Type B pancreatic cell (in vitro differentiated cells): ENCODE measurements at regions not wholly inside any gene's neighbourhood (a gene's known extent, or its start where the extent isn't known, plus 50 kb on each side); places are given as distances from the start of the nearest gene placed in this dataset.
"Not testable (repeated sequence)": the region's sequence is repeated elsewhere in the genome, so short reads cannot be mapped to it uniquely, and the experiment has no call there.

ENCODE experiments used
- DNase-seq: peaks from one replicate; pipeline ENCODE4 v3.0.0; 2021; ENCODE audit warnings: mixed read lengths; ENCODE audit not compliant: unreplicated experiment; ENCODE audit errors: extremely low spot score
- H3K27ac Mint-ChIP-seq: 2 replicates; pipeline ENCODE4 v1.8.0; 2021; ENCODE audit warnings: mild to moderate bottlenecking, mixed read lengths
- H3K27me3 Mint-ChIP-seq: 2 replicates; pipeline ENCODE4 v1.8.0; 2021; ENCODE audit warnings: mixed read lengths
- H3K36me3 Mint-ChIP-seq: 2 replicates; pipeline ENCODE4 v1.8.0; 2021; ENCODE audit warnings: mixed read lengths
- H3K4me1 Mint-ChIP-seq: one replicate; pipeline ENCODE4 v1.8.0; 2021; ENCODE audit warnings: mixed read lengths; ENCODE audit not compliant: unreplicated experiment
- H3K4me3 Mint-ChIP-seq: 2 replicates; pipeline ENCODE4 v1.8.0; 2021; ENCODE audit warnings: mild to moderate bottlenecking, mixed read lengths
- H3K9me3 Mint-ChIP-seq: 2 replicates; pipeline ENCODE4 v1.8.0; 2021; ENCODE audit warnings: mixed read lengths
- CTCF ChIP-seq: fragments of 200-600 bp; sonication (generic); conservative IDR thresholded peaks from 2 replicates; pipeline ENCODE4 v1.5.0; 2021; ENCODE audit warnings: antibody characterized with exemption, mild to moderate bottlenecking

GRCh38 chr6:141183368-141183767, 949.4 kb upstream of the GJE1 start:
- DNase-seq, result no peak
- no peak overlapping the region for H3K4me3 Mint-ChIP-seq
- no peaks in the 10 kb centered on the region for H3K36me3 Mint-ChIP-seq
- TF ChIP-seq CTCF, result no peak
- H3K27ac Mint-ChIP-seq, result no peak overlapping the region
- no peaks in the 10 kb centered on the region for H3K4me1 Mint-ChIP-seq
- peaks cover 6% of the 10 kb centered on the region for H3K9me3 Mint-ChIP-seq
- no peaks in the 10 kb centered on the region for H3K27me3 Mint-ChIP-seq

- H3K9me3 Mint-ChIP-seq, H3K36me3 Mint-ChIP-seq, DNase-seq, H3K27me3 Mint-ChIP-seq, H3K4me3 Mint-ChIP-seq, H3K27ac Mint-ChIP-seq, H3K4me1 Mint-ChIP-seq: not testable (repeated sequence)
Measured at GRCh38 chr6:141175458-141175857, 957.3 kb upstream of the GJE1 start.

GRCh38 chr6:141174932-141175331, 957.8 kb upstream of the GJE1 start:
- no peak for DNase-seq
- Mint-ChIP-seq H3K4me3 (no peak overlapping the region), H3K4me1 (no peaks in the 10 kb centered on the region), H3K27ac (no peak overlapping the region), H3K27me3 (no peaks in the 10 kb centered on the region), H3K36me3 (no peaks in the 10 kb centered on the region), H3K9me3 (no peaks in the 10 kb centered on the region)
- TF ChIP-seq CTCF, result no peak

- Mint-ChIP-seq H3K4me1 (peaks cover 5% of the 10 kb centered on the region), H3K9me3 (no peaks in the 10 kb centered on the region), H3K27ac (no peak overlapping the region), H3K27me3 (no peaks in the 10 kb centered on the region), H3K36me3 (no peaks in the 10 kb centered on the region), H3K4me3 (no peak overlapping the region)
- no peak for DNase-seq
- no peak for TF ChIP-seq CTCF
Measured at GRCh38 chr6:141173529-141173928, 959.2 kb upstream of the GJE1 start.

GRCh38 chr6:141169419-141169818, 963.3 kb upstream of the GJE1 start:
- H3K4me3 Mint-ChIP-seq, result no peak overlapping the region
- H3K27ac Mint-ChIP-seq, result no peak overlapping the region
- no peak for TF ChIP-seq CTCF

GRCh38 chr6:141167945-141168344, 964.8 kb upstream of the GJE1 start:
- H3K36me3 Mint-ChIP-seq, result no peaks in the 10 kb centered on the region
- no peak overlapping the region for H3K27ac Mint-ChIP-seq
- H3K9me3 Mint-ChIP-seq, result peaks cover 12% of the 10 kb centered on the region
- DNase-seq, result no peak
- peaks cover 18% of the 10 kb centered on the region for H3K4me1 Mint-ChIP-seq
- H3K27me3 Mint-ChIP-seq, result no peaks in the 10 kb centered on the region
- H3K4me3 Mint-ChIP-seq, result no peak overlapping the region
- TF ChIP-seq CTCF, result no peak

More at GRCh38 chr6:141169419-141169818, 963.3 kb upstream of the GJE1 start:
- no peak for DNase-seq
- H3K27me3 Mint-ChIP-seq, result no peaks in the 10 kb centered on the region
- peaks cover 5% of the 10 kb centered on the region for H3K9me3 Mint-ChIP-seq
- H3K4me1 Mint-ChIP-seq, result peaks cover 13% of the 10 kb centered on the region
- H3K36me3 Mint-ChIP-seq, result no peaks in the 10 kb centered on the region
